Motor neuron (in vitro differentiated cells): ENCODE measurements at regions not wholly inside any gene's neighbourhood (a gene's known extent, or its start where the extent isn't known, plus 50 kb on each side); places are given as distances from the start of the nearest gene placed in this dataset.
"Not testable (repeated sequence)": the region's sequence is repeated elsewhere in the genome, so short reads cannot be mapped to it uniquely, and the experiment has no call there.

Source experiments
- ATAC-seq, 8 experiments: fragments of 200-7000 bp; cut with Tn5 transposase; replicated peaks in 6 of 8; 2 replicates each; pipeline ENCODE4 v1.8.0; 2021; ENCODE audit warnings: mild to moderate bottlenecking in 8 of 8, moderate library complexity in 8 of 8
- H3K27ac ChIP-seq, 2 donors: fragments of 250-450 bp; sonication (Bioruptor Pico); 2 replicates each; pipeline ENCODE4 v1.9.0; 2021; ENCODE audit warnings: antibody characterized with exemption in 2 of 2, mild to moderate bottlenecking in 2 of 2, moderate library complexity in 1 of 2
- H3K4me1 ChIP-seq, 2 donors: fragments of 250-450 bp; sonication (Bioruptor Pico); replicated peaks in 1 of 2; 2 replicates each; pipeline ENCODE4 v1.6.1; 2021; ENCODE audit warnings: antibody characterized with exemption in 2 of 2, mild to moderate bottlenecking in 2 of 2, moderate library complexity in 1 of 2
- H3K4me3 ChIP-seq, 5 donors: fragments of 250-450 bp; sonication (Bioruptor Pico); 2 replicates each; pipeline ENCODE4 v1.9.0; 2021; ENCODE audit warnings: antibody characterized with exemption in 5 of 5, mild to moderate bottlenecking in 5 of 5, moderate library complexity in 4 of 5
- WGBS, 10 experiments: fragments of 450-650 bp; shearing (Covaris generic); methylation state at CpG; one replicate each; pipeline ENCODE4 v1.0.0; 2022; 5-methylcytosine and 5-hydroxymethylcytosine counted together
- in situ Hi-C, 9 experiments: fragments of 400-800 bp; cut with MboI; loops; one replicate each; pipeline ENCODE4 v1.15.0; 2021; ENCODE audit warnings: low sequenced_read_pairs in 9 of 9, low pct_unique_long_range_greater_than_20kb in 2 of 9; ENCODE audit not compliant: unreplicated experiment in 9 of 9

GRCh38 chr5:67639313-67639712, 442.7 kb upstream of the CD180 start:
- WGBS, 10 experiments = 0 to 100% (median 50%) methylated on average over 1 to 3 of the region's 3 CpGs; no CpG with 5 or more reads in 1 of the 10 experiments
- Histone ChIP-seq H3K4me3 (no peak overlapping the region), H3K27ac (no peak overlapping the region), H3K4me1 (no peaks in the 10 kb centered on the region)
- in situ Hi-C loops = no loop called here
- peak in 1 of 8 experiments; percentile 29 for ATAC-seq

DNA sequence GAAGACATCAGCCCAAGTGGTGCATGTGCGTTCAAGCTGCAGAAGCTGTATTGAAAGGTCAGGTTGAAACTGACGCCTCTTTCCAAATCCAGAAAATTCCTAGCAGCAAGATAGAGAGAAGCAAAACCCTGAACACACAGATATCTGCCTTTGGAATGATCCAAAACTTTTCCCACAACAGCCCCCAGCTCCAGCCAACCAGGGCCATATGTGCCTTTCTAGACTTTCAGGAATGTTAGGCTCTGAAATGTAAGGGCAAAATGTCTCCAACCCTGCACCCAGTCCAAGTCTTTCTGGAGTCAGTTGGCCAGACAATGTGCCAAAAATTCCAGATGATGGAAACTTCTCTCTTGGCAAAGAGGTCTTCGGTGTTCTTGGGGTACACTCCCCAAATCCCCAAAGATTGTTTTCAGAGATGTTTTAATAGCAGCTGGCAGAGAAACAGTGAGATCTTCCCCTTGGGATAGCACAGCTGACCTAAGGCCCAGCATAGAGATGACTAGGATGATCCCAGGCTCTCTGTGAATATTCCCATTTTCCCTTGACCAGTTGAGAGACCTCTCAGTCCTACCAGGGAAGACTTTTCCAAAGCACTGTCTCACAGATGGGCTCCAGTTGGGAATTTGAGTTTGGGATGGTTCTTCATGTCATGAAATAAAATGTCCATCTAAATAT, 440.4 kb upstream of the CD180 start:
- 0 to 100% (median 85%) methylated on average over 1 to 3 of the region's 3 CpGs; no CpG with 5 or more reads in 4 of the 10 experiments for WGBS, 10 experiments
- no peak for ATAC-seq
- H3K27ac ChIP-seq = no peak overlapping the region

GRCh38 chr5:67636091-67636490, 439.5 kb upstream of the CD180 start:
- H3K27ac ChIP-seq = no peak overlapping the region
- in situ Hi-C loops = no loop called here
- WGBS, 10 experiments = 71 to 100% (median 82%) methylated on average over 1 of the region's 1 CpG; no CpG with 5 or more reads in 5 of the 10 experiments
- no peaks in the 10 kb centered on the region for H3K4me1 ChIP-seq
- H3K4me3 ChIP-seq = no peak overlapping the region
- no peak for ATAC-seq

More for the DNA sequence above, 440.4 kb upstream of the CD180 start:
- in situ Hi-C loops = no loop called here
- no peaks in the 10 kb centered on the region for H3K4me1 ChIP-seq
- H3K4me3 ChIP-seq = no peak overlapping the region

- H3K4me3 ChIP-seq, ATAC-seq, H3K4me1 ChIP-seq, H3K27ac ChIP-seq, in situ Hi-C loops: not testable (repeated sequence)
Observed at GRCh38 chr5:67627079-67627478, 430.5 kb upstream of the CD180 start.

- Histone ChIP-seq H3K4me1 (no peaks in the 10 kb centered on the region), H3K27ac (no peak overlapping the region), H3K4me3 (no peak overlapping the region)
- peak in 3 of 8 experiments; percentile 24 to 27 (median 25) for ATAC-seq
- 0 to 83% (median 60%) methylated on average over 1 of the region's 1 CpG; no CpG with 5 or more reads in 5 of the 10 experiments for WGBS, 10 experiments
- in situ Hi-C loops = no loop called here
Observed at GRCh38 chr5:67623078-67623477, 426.5 kb upstream of the CD180 start.

DNA sequence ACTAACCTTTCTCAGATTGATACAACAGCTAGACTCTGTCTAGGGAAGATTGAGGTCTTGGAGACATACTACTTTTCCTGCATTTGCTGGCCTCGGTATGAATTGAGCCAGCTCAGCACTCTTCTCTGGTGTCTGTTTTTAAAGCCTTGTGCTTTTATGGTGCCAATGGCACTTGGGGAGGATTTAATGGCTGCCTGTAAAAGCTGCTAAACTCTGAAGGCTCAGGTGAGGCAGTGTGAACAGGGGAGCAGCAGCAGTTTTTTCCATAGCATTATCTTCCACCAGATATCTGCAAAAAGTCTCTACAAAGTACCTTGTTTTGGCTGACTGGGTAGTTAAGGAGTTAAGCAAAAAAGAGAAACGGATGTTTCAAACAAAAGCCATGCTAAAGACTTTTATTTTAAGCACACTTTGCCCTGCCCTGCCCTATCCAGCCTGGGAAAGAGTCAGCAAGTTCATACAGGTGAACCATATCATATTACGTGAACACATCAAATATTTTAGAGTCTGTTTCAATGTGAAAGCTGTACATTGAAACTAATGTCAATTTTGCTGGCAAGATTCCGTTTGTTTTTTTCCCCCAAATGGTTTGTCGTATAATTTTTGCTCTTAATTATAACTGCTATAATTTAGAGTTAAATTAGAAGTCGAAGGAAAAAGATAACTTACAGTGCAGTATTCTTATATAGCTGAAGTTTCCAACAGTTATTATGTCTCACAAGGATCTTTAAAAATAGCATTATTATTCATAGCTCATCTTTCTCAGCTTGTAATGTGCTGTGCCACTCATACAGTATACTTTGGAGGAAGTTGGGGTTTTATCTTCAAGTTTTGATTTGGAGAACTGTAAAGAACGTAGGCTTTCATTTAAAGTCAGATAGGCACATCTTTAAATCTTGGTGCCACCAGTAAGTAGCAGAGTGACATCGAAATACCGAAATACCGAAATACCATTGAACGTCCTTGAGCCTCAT, 424.1 kb upstream of the CD180 start:
- H3K27ac ChIP-seq = no peak overlapping the region
- no peak overlapping the region for H3K4me3 ChIP-seq
- ATAC-seq = no peak
- H3K4me1 ChIP-seq = no peaks in the 10 kb centered on the region
- WGBS, 10 experiments = 54 to 93% (median 80%) methylated on average over 3 to 11 of the region's 11 CpGs
- in situ Hi-C loops = no loop called here

DNA sequence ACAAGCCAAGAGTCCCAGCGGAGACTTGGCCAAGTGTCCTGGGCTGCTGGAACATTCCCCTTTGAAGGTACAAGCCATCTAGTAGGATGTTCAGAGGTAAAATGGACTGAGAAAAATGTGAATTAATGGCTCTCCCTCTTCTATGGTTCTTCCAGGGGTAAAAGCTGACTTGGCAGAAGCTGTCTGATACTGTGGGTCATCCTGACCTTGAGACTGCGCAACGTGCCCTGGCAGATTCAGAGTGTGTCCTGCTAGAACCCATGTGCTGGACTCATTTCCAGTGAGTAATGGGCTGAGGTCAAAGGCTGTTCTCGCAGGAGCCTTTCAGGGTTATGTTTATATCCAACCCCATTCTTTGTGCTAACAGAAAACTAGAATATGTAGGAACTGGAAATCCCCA, 423.0 kb upstream of the CD180 start:
- 73 to 100% (median 87%) methylated on average over 1 to 4 of the region's 4 CpGs; no CpG with 5 or more reads in 3 of the 10 experiments for WGBS, 10 experiments
- Histone ChIP-seq H3K4me3 (no peak overlapping the region), H3K4me1 (no peaks in the 10 kb centered on the region), H3K27ac (no peak overlapping the region)
- in situ Hi-C loops = no loop called here
- ATAC-seq = no peak

- no peak overlapping the region for H3K27ac ChIP-seq
- H3K4me1 ChIP-seq = no peaks in the 10 kb centered on the region
- ATAC-seq = no peak
- H3K4me3 ChIP-seq = no peak overlapping the region
- in situ Hi-C loops = no loop called here
Observed at GRCh38 chr5:67619235-67619634, 422.6 kb upstream of the CD180 start.

GRCh38 chr5:67617051-67617450, 420.5 kb upstream of the CD180 start:
- H3K4me3 ChIP-seq = no peak overlapping the region
- 43 to 100% (median 89%) methylated on average over 1 to 3 of the region's 3 CpGs; no CpG with 5 or more reads in 1 of the 10 experiments for WGBS, 10 experiments
- in situ Hi-C loops = no loop called here

DNA sequence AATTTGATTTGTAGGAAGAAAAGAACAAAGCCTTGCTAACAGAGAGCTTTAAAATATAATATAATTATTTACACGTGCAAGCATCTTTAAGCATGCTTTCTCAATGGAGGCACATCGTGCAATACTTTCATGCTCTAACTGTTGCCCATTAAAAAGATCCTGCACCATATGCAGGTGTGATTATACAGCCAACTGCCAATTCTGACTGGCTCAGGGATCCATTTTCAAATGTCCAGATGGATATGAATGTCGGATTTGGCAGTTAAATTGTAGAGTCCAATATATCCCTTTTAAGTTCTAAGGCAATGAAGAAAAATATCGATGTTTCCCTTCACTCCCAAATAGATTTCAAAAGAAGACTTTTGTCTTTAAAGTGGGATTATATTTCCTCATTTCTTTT, 416.4 kb upstream of the CD180 start:
- WGBS, 10 experiments = 33 to 100% (median 75%) methylated on average over 1 to 4 of the region's 4 CpGs
- Histone ChIP-seq H3K4me1 (peaks cover 0 to 6% of the 10 kb centered on the region in 2 donors), H3K4me3 (no peak overlapping the region), H3K27ac (no peak overlapping the region)
- in situ Hi-C loops = no loop called here
- ATAC-seq = no peak

More at GRCh38 chr5:67617051-67617450, 420.5 kb upstream of the CD180 start:
- Histone ChIP-seq H3K4me1 (peaks cover 0 to 6% of the 10 kb centered on the region in 2 donors), H3K27ac (no peak overlapping the region)
- ATAC-seq = no peak

GRCh38 chr5:67610186-67610912, 413.8 kb upstream of the CD180 start:
- no peak overlapping the region for H3K27ac ChIP-seq
- H3K4me1 ChIP-seq = peaks cover 0 to 6% of the 10 kb centered on the region in 2 donors
- no peak overlapping the region for H3K4me3 ChIP-seq
- peak in 2 of 8 experiments; percentile 38 to 57 for ATAC-seq
- 21 to 100% (median 88%) methylated on average over 1 to 6 of the region's 6 CpGs; no CpG with 5 or more reads in 1 of the 10 experiments for WGBS, 10 experiments
- in situ Hi-C loops = no loop called here

GRCh38 chr5:67607958-67608357, 411.4 kb upstream of the CD180 start:
- 35 to 100% (median 78%) methylated on average over 1 to 5 of the region's 5 CpGs for WGBS, 10 experiments

DNA sequence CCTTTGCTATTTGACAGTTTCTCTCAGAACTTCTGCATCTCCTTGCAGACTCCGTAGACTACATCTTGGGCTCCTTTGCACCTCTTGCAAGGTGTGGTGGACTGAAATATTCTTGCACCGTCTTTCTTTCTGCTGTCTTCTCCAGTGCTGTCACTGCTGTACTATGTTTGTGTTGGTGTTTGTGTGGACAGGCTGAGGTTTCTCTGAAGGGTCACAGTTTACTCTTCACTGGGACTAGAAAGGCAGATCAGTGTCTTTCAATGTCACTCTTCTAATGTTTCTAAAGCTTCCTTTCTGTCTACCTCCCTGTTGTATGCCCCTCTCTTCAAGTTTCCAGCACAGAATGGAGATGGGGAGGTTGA, 410.0 kb upstream of the CD180 start:
- ATAC-seq = no peak
- H3K4me3 ChIP-seq = no peak overlapping the region
- H3K27ac ChIP-seq = no peak overlapping the region
- 48 to 100% (median 86%) methylated on average over 1 to 2 of the region's 2 CpGs; no CpG with 5 or more reads in 4 of the 10 experiments for WGBS, 10 experiments
- no peaks in the 10 kb centered on the region for H3K4me1 ChIP-seq
- in situ Hi-C loops = no loop called here

More at GRCh38 chr5:67607958-67608357, 411.4 kb upstream of the CD180 start:
- Histone ChIP-seq H3K27ac (no peak overlapping the region), H3K4me1 (no peaks in the 10 kb centered on the region), H3K4me3 (no peak overlapping the region)
- in situ Hi-C loops = no loop called here
- no peak for ATAC-seq
